GM12878 (cell line): ENCODE measurements at regions not wholly inside any gene's neighbourhood (a gene's known extent, or its start where the extent isn't known, plus 50 kb on each side); places are given as distances from the start of the nearest gene placed in this dataset.

Experiments
- ATAC-seq: fragments of 200-7000 bp; cut with Tn5 transposase; 3 replicates; pipeline ENCODE4 v1.9.1; 2020; ENCODE audit warnings: mild to moderate bottlenecking, moderate library complexity
- BruUV-seq: library from RNA; stranded (reverse); fragments of 400-500 nt; replicated peaks from 2 replicates; lab custom pipeline; 2021; lab: Mats Ljungman, UMichigan
- CTCF ChIA-PET: fragments of 300-600 bp; sonication (Branson Sonifier 250); formaldehyde crosslinking; extraction: SDS; loops from one replicate; lab custom pipeline; 2021; ENCODE audit warnings: inconsistent platforms; lab: Yijun Ruan, JAX
- POLR2A ChIA-PET: fragments of 350-600 bp; formaldehyde crosslinking; extraction: SDS; loops from one replicate; lab custom pipeline; 2021; ENCODE audit warnings: inconsistent platforms; lab: Charles Lee
- RAD21 ChIA-PET: fragments of 300-600 bp; sonication (Branson Sonifier 250); formaldehyde crosslinking; loops from one replicate; lab custom pipeline; 2023; ENCODE audit warnings: antibody characterized with exemption; ENCODE audit not compliant: unreplicated experiment; lab: Charles Lee
- SMC1A ChIA-PET: fragments of 300-600 bp; sonication (Branson Sonifier 250); formaldehyde crosslinking; loops from one replicate; lab custom pipeline; 2023; ENCODE audit not compliant: unreplicated experiment, uncharacterized antibody; lab: Charles Lee
- DNase-seq: peaks from one replicate; pipeline ENCODE4 v3.0.0-alpha.2; 2011; ENCODE audit warnings: low read depth, low spot score
- FAIRE-seq: peaks from 3 replicates; lab custom pipeline; 2011; peaks lifted over from hg19 to GRCh38; lab: Jason Lieb, UNC
- H2AFZ ChIP-seq: 2 replicates; pipeline ENCODE4 v1.6.0; 2011; ENCODE audit warnings: low read depth, low read length, control low read depth; ENCODE audit not compliant: control insufficient read depth
- H3K27ac ChIP-seq: 2 replicates; pipeline ENCODE4 v1.5.1; 2011; ENCODE audit warnings: control low read depth; ENCODE audit not compliant: control insufficient read depth, insufficient read depth
- H3K27me3 ChIP-seq, 2 experiments: replicated peaks in 1 of 2; 2 replicates each; pipeline versions ENCODE4 v1.6.0 to v1.6.1; 2011; ENCODE audit warnings: low read length in 1 of 2; ENCODE audit not compliant: control insufficient read depth in 2 of 2, insufficient read depth in 2 of 2
- H3K36me3 ChIP-seq, 2 experiments: 2 replicates each; pipeline ENCODE4 v1.5.1; 2011; ENCODE audit warnings: low read length in 1 of 2; ENCODE audit not compliant: control insufficient read depth in 2 of 2, insufficient read depth in 2 of 2
- H3K4me1 ChIP-seq: 2 replicates; pipeline ENCODE4 v1.6.1; 2011; ENCODE audit warnings: mild to moderate bottlenecking, low read length, moderate library complexity, mixed read lengths; ENCODE audit not compliant: control insufficient read depth, insufficient read depth
- H3K4me2 ChIP-seq: 2 replicates; pipeline ENCODE4 v1.6.0; 2011; ENCODE audit warnings: control low read depth; ENCODE audit not compliant: control insufficient read depth, insufficient read depth
- H3K4me3 ChIP-seq: fragments of 200-600 bp; sonication (generic); 2 replicates; pipeline ENCODE4 v1.5.1; 2016
- H3K79me2 ChIP-seq: 2 replicates; pipeline ENCODE4 v1.6.0; 2011; ENCODE audit warnings: low read length; ENCODE audit not compliant: control insufficient read depth, insufficient read depth
- H3K9ac ChIP-seq: 2 replicates; pipeline ENCODE4 v1.8.0; 2011; ENCODE audit warnings: low read length, control low read depth, mixed read lengths; ENCODE audit not compliant: control insufficient read depth, insufficient read depth
- H3K9me3 ChIP-seq: replicated peaks from 3 replicates; pipeline ENCODE4 v1.5.1; 2011; ENCODE audit warnings: mild to moderate bottlenecking, low read length; ENCODE audit not compliant: control insufficient read depth, insufficient read depth
- H4K20me1 ChIP-seq: 2 replicates; pipeline ENCODE4 v1.6.0; 2011; ENCODE audit not compliant: control insufficient read depth, insufficient read depth
- ATF7 ChIP-seq: fragments of 450-650 bp; IDR thresholded peaks from 2 replicates; pipeline ENCODE4 v1.6.1; 2016; ENCODE audit warnings: low read depth, mild to moderate bottlenecking
- BHLHE40 ChIP-seq, 2 experiments: fragments of 450-650 bp in 1 of 2; IDR thresholded peaks; 2 replicates each; pipeline ENCODE4 v1.6.1; 2011 to 2017; ENCODE audit warnings: low read depth in 2 of 2, borderline replicate concordance in 1 of 2, improper control_type of control experiment in 1 of 2, low read length in 1 of 2, mild to moderate bottlenecking in 1 of 2
- CBFB ChIP-seq: IDR thresholded peaks from 2 replicates; pipeline ENCODE4 v1.6.1; 2016; ENCODE audit warnings: antibody characterized with exemption, low read depth
- CBX5 ChIP-seq: sonication (generic); IDR thresholded peaks from 2 replicates; pipeline ENCODE4 v1.6.1; 2016; ENCODE audit warnings: low read depth, moderate library complexity, mild to moderate bottlenecking, inconsistent platforms
- FOS ChIP-seq: IDR thresholded peaks from 3 replicates; pipeline ENCODE4 v1.6.1; 2011; ENCODE audit warnings: borderline replicate concordance; ENCODE audit not compliant: insufficient read length; ENCODE audit errors: extremely low read depth
- HCFC1 ChIP-seq: fragments of 150-350 bp; IDR thresholded peaks from 2 replicates; pipeline ENCODE4 v1.6.1; 2014; ENCODE audit warnings: low read length
- IRF4 ChIP-seq: IDR thresholded peaks from 2 replicates; pipeline ENCODE4 v1.6.1; 2011; ENCODE audit warnings: low read depth, low read length
- MTA3 ChIP-seq: IDR thresholded peaks from 2 replicates; pipeline ENCODE4 v1.6.1; 2012; ENCODE audit warnings: low read length, inconsistent platforms, borderline replicate concordance
- NBN ChIP-seq: fragments of 450-650 bp; IDR thresholded peaks from 2 replicates; pipeline ENCODE4 v1.6.1; 2016
- PAX5 ChIP-seq: IDR thresholded peaks from 2 replicates; pipeline ENCODE4 v1.6.1; 2011; ENCODE audit warnings: low read depth, low read length, borderline replicate concordance
- PAX8 ChIP-seq: fragments of 450-650 bp; IDR thresholded peaks from 2 replicates; pipeline ENCODE4 v1.6.1; 2017; ENCODE audit warnings: mild to moderate bottlenecking, moderate library complexity
- RUNX3 ChIP-seq: IDR thresholded peaks from 2 replicates; pipeline ENCODE4 v1.6.1; 2012; ENCODE audit warnings: low read length, inconsistent platforms
- ZBTB4 ChIP-seq: fragments of 450-650 bp; formaldehyde crosslinking; IDR thresholded peaks from 2 replicates; pipeline ENCODE4 v1.4.0; 2022; ENCODE audit warnings: mild to moderate bottlenecking, moderate library complexity
- WGBS: methylation state at CpG from one replicate; pipeline ENCODE4 v1.1.6; 2016; ENCODE audit warnings: low lambda C conversion rate; ENCODE audit not compliant: insufficient replicate concordance, insufficient coverage; ENCODE audit errors: missing lambda C conversion rate; 5-methylcytosine and 5-hydroxymethylcytosine counted together
- in situ Hi-C: fragments of 300-500 bp; cut with MboI; formaldehyde crosslinking; loops from 9 replicates; pipeline ENCODE4 v1.14.3; 2018; ENCODE audit warnings: mixed read lengths
- intact Hi-C: fragments of 100-400 bp; cut with micrococcal nuclease; formaldehyde crosslinking; loops from one replicate; pipeline ENCODE4 v1.14.2; 2022; ENCODE audit not compliant: unreplicated experiment

GRCh38 chr14:23876160-23876750, 77.3 kb upstream of the DHRS4 start:
- Histone ChIP-seq H3K9ac (no peak overlapping the region), H3K27ac (no peak overlapping the region), H2AFZ (no peak overlapping the region), H3K9me3 (no peaks in the 10 kb centered on the region), H4K20me1 (no peaks in the 10 kb centered on the region), H3K4me2 (peak overlapping the region; percentile 3; the same call in 1 of the 2 replicates), H3K4me1 (no peaks in the 10 kb centered on the region), H3K27me3 (no peaks in the 10 kb centered on the region), H3K79me2 (no peaks in the 10 kb centered on the region), H3K36me3 (no peaks in the 10 kb centered on the region), H3K4me3 (no peak overlapping the region)
- ATAC-seq = no peak
- TF ChIP-seq ATF7 = no peak
- TF ChIP-seq MTA3 = no peak
- no peak for TF ChIP-seq CBX5
- TF ChIP-seq RUNX3 = no peak
- no peak for TF ChIP-seq NBN
- no peak for TF ChIP-seq PAX5
- TF ChIP-seq ZBTB4 (CRISPR knock-in tag) = no peak
- no peak for TF ChIP-seq CBFB
- no peak for TF ChIP-seq HCFC1
- no peak for TF ChIP-seq PAX8
- TF ChIP-seq FOS = no peak
- TF ChIP-seq IRF4 = no peak
- no peak for TF ChIP-seq BHLHE40 (IDR thresholded peaks at IDR 0.05; ENCODE audit: borderline replicate concordance in 1 of 2, low read depth in 2 of 2, low read length in 1 of 2)
- no TSS peak for BruUV-seq
- RAD21 ChIA-PET = no interaction called here
- no peak for DNase-seq
- intact Hi-C loops = no loop called here
- no peak for FAIRE-seq
- 53% methylated on average over 3 of the region's 3 CpGs for WGBS
- SMC1A ChIA-PET = interaction anchor here (1.7 kb wide), 1 partner anchor 9 kb away, joined by 4 read pairs; no protein-coding TSS in a partner anchor
- in situ Hi-C loops = no loop called here
- POLR2A ChIA-PET = no interaction called here
- CTCF ChIA-PET = interaction anchor here (0.7 to 1.2 kb wide), 2 partner anchors 9 to 244 kb away, joined by 3 read pairs; no protein-coding TSS in a partner anchor
